ENCODE measurements at regions not wholly inside any gene's neighbourhood (a gene's known extent, or its start where the extent isn't known, plus 50 kb on each side); places are given as distances from the start of the nearest gene placed in this dataset.

DNA sequence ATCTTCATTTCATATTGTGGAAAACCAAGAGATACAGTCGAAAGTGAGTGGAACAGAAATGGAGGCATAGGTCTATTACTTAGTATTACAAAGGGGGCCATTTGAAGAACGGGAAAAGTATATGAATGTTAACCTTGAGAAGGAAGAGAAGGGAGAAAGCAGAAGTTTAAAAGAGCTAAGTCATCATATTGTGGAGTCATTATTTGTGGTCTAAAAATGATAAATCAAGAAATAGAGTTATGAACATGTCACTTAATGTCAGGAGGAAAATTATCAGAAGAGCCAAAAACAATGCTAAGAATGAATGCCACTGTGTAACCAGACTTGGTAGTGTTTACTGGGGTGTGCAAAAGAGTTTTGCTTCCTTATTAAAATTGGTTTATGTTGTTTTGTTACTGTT is 589.5 kb upstream of the LCORL start:
- no peak for TF ChIP-seq EZH2 (IDR thresholded peaks at IDR 0.05; ENCODE audit: borderline replicate concordance, low read depth, low read length, poor library complexity, severe bottlenecking)
- TF ChIP-seq, protein P1, sequence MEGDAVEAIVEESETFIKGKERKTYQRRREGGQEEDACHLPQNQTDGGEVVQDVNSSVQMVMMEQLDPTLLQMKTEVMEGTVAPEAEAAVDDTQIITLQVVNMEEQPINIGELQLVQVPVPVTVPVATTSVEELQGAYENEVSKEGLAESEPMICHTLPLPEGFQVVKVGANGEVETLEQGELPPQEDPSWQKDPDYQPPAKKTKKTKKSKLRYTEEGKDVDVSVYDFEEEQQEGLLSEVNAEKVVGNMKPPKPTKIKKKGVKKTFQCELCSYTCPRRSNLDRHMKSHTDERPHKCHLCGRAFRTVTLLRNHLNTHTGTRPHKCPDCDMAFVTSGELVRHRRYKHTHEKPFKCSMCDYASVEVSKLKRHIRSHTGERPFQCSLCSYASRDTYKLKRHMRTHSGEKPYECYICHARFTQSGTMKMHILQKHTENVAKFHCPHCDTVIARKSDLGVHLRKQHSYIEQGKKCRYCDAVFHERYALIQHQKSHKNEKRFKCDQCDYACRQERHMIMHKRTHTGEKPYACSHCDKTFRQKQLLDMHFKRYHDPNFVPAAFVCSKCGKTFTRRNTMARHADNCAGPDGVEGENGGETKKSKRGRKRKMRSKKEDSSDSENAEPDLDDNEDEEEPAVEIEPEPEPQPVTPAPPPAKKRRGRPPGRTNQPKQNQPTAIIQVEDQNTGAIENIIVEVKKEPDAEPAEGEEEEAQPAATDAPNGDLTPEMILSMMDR (conservative IDR thresholded peaks at IDR 0.05; ENCODE audit: low read depth, low read length): no peak
